GM21528 (cell line): ENCODE measurements at regions not wholly inside any gene's neighbourhood (a gene's known extent, or its start where the extent isn't known, plus 50 kb on each side); places are given as distances from the start of the nearest gene placed in this dataset.
A peak's percentile ranks its signal among the peaks of the same experiment; 100 is the strongest.

ENCODE experiments used
- ATAC-seq: cut with Tn5 transposase; IDR thresholded peaks from one replicate; pipeline ENCODE4 v1.9.1; 2021; ENCODE audit warnings: mild to moderate bottlenecking, moderate library complexity; ENCODE audit not compliant: unreplicated experiment, low FRiP score

DNA sequence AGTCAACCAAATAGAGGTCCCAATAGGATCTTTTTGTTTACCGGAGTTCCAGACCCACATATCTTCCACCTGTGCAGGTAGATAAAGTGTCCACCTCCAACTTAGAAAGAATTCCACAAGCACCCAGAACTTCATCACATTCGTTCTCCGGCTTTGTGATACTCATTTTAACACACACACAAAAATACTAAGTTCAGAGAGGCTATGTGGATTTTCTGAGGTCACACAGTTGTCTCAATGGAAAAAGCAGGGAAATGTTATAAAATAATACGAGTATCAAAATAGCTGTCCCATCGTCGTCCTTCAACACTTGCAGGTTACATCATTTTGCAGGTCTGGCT, 137.5 kb downstream of the TMCO5A start:
- ATAC-seq: no peak

- peak; percentile 72 for ATAC-seq
Observed at GRCh38 chr15:38072348-38073177, 138.1 kb downstream of the TMCO5A start.

DNA sequence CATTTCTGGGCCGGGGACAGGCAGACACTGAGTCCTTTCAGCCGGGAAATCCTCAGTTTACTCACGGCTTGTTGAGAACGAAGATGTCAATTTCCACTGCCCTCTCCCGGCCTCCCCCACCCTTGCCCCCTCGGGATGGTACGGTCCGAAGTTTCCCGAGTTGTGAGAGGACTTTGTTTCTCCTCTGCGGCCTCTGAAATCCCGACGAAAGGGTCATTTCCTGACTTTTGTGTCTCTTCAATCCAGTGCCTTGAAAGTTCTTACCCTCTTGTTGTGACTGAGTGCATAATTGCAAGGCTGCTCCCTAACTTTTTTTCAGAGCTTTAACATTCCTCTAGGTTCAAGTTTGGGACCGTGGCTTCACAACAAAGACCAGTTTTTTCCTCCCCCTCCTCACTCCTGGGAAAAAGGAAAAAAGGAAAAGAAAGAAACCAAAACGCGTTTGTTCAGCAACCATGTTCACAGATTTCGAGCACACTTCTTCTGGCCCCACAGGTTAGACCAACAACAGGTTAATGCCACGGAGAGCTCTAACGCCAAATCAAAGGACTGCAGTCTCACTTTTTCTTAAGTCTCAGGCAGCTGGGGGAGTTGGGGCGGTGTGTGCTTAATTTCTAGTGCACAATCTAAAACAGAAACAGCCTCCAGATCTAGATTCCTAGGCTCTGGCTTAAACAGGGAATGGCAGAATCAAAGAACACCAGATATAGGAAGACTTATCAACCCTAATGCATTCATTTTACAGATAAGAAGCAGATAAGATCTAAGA, 138.9 kb downstream of the TMCO5A start:
- no peak for ATAC-seq

GRCh38 chr15:38074029-38074428, 139.6 kb downstream of the TMCO5A start:
- ATAC-seq: no peak

- ATAC-seq: no peak
Observed at GRCh38 chr15:38075466-38075865, 141.0 kb downstream of the TMCO5A start.

GRCh38 chr15:38076786-38077185, 142.3 kb downstream of the TMCO5A start:
- ATAC-seq: no peak

DNA sequence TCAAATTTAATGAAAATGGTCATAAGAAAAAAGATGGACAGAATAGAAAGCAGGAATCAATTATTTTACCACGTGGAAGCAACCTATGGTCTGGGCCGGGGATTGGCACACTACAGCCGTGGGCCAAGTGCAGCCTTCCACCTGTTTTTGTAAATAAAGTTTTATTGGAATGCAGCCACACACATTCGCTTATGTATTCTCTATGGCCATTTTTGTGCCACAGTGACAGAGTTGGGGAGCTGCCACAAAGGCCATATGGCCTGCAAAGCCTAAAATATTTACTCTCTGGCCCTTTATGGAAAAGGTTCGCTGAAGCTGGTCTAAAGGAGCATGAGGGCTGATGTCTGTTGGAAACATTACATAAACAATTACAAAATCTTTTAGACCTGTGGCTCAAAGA, 144.8 kb downstream of the TMCO5A start:
- ATAC-seq: no peak

- no peak for ATAC-seq
Observed at GRCh38 chr15:38080651-38081275, 146.3 kb downstream of the TMCO5A start.

DNA sequence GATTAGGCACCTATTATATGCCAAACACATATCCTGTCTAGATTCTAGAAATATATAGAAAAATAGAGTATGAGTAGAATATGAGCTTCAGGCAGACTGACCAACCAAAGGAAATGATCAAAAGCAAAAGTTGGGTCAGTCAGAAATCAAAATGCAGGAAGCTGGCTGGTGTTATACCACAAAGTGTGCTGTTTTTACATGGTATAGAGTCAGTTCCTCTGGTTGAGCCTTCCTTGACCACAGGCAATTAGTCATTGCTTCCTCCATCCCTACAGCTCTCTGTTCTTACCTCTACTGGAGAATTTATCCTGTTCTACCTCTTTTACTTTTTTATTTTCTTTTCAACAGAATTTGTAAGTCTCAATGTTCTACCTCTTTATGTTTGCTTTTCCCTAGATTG, 149.8 kb downstream of the TMCO5A start:
- ATAC-seq: peak; percentile 75

GRCh38 chr15:38085114-38085513, 150.7 kb downstream of the TMCO5A start:
- ATAC-seq: peak; percentile 80

DNA sequence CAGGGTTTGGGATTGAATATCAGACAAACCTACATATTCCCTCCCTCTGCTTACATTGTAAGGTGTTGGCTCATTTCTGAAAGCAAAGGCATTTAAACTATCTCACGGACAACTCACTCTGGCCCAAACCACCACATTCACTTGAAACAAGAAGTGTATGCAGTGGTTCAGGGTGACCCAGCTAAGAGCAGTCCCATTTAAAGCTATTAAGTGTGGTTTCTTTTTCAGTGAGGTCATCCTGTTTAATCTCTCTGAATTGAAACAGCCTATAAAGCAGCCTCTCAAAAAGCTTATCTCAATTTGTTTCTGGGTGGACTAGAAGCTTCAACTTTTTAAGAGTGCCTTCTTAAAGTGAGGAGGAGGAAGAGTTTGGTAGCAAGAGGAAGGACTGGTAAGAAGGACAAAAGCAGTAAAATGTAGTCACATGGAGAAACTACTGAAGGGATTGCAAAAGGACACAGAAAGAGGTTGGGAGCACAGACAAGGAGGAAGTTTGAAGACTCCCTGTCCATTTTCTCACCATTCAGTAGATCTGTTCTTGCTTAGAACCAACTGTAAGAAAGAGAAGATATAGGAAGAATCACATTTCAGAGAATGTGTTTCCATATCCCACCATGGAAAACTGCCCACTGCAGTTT, 151.6 kb downstream of the TMCO5A start:
- no peak for ATAC-seq

DNA sequence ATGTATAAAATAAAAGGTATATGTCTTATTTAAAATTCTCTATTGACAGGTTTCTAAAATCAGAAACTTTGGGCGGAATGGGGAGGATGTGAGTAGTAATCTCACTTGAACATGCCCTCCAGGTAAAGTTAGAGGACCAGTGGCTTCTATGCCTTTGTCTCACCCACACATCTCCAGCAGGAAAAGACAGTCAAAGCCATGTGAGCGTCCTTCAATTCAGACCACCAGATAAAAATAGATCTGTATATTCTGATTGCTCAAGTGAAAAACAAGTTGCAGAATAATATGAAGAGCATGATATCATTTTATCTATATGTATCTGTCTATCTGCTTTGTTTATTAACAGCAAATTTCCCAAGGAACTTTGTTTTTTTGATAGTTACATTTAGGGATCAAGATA, 152.2 kb downstream of the TMCO5A start:
- ATAC-seq: no peak

DNA sequence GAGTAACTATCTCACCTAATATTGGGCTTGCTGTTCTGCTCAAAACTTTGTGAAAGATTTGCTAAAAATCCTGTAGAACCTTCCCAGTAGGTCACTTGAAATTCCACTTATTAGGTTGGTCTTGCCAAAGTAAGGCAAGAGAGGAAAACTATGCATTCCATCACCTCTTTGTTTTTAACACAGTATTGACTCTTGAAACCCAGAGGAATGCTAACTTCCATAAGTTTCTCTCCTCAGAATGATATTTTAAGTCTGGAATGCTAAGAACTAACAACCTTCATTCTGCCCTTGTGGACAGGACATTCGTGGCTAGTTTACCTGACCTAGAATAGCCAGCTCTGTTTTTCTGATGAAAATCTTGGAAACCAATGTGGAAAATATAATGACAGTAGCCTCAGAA, 154.5 kb downstream of the TMCO5A start:
- no peak for ATAC-seq

GRCh38 chr15:38090223-38090622, 155.8 kb downstream of the TMCO5A start:
- ATAC-seq: no peak

- no peak for ATAC-seq
Observed at GRCh38 chr15:38090678-38091077, 156.2 kb downstream of the TMCO5A start.

DNA sequence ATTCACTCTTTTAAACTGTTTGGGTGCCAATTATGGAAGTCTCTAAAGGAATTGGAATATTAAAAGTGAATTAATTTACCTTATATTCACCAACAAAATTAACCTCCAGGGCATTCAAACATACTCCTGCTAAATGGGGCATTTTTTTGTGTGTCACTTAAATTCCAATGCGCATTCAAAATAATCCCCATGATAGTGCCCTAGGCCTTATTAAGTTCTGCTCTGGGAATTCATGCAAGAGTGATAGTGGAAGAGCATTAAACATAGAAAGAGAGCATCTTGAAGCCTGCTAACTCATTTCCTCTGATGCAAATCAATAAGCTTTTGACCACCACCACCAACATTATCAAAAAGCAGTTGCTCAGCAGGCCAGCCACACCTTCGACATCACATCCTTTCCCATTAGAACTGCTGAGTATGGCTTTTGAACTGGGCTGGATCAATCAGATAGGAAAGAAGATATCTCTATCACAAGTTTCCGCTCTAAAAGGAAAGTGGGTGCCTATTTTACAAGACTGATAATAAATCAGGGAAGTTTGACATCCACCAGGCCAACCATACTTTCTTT, 156.7 kb downstream of the TMCO5A start:
- ATAC-seq: no peak

GRCh38 chr15:38093931-38094330, 158.7 kb upstream of the SPRED1 start:
- no peak for ATAC-seq

GRCh38 chr15:38102972-38103371, 149.7 kb upstream of the SPRED1 start:
- ATAC-seq: no peak

DNA sequence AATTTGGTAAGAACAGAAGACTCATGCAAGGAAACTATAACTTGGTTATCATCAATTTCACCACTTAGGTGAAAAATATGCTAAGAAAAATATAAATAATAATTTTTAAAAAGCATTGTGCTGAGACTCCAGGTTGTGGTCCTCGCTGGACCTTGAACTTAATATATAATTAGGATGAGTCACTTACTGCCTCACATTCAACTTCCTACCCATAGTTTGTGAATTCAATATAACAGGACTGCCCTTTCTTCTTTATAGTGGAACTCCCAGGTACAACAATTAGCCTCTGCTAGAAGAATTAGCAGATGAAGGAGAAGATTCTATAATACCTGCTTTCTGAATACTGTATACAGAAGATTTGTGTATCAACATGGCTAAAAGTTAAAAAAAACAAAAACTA, 149.1 kb upstream of the SPRED1 start:
- ATAC-seq: no peak

DNA sequence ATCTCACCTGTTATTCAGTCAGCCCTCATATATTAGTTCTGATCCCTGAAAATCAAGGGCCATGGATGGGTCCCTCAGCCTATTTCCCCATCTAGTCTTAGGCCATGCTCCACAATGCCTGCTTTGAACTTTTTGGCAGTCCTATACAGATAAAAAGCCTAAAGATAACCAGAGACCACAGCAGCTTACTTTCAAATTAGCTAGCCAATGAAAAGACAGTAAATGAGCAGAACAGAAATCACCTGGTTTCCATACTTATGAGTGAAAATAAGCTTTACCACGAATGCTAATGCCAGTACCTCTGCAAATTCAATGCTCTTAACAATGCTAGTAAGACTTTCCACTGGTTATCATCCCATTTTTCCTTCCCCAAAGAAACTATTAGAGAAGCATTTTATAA, 141.6 kb upstream of the SPRED1 start:
- no peak for ATAC-seq

GRCh38 chr15:38112406-38112805, 140.2 kb upstream of the SPRED1 start:
- ATAC-seq: no peak
